Neural crest cell (in vitro differentiated cells): ENCODE measurements at regions not wholly inside any gene's neighbourhood (a gene's known extent, or its start where the extent isn't known, plus 50 kb on each side); places are given as distances from the start of the nearest gene placed in this dataset.

ENCODE experiments used
- DNase-seq: peaks from one replicate; pipeline ENCODE4 v3.0.0; 2021; ENCODE audit warnings: low read depth, mixed read lengths, low spot score
- H3K27ac Mint-ChIP-seq: one replicate; pipeline ENCODE4 v1.8.0; 2021; ENCODE audit warnings: mild to moderate bottlenecking, mixed read lengths; ENCODE audit not compliant: unreplicated experiment
- H3K27me3 Mint-ChIP-seq: 2 replicates; pipeline ENCODE4 v1.8.0; 2021; ENCODE audit warnings: low read depth, mild to moderate bottlenecking, mixed read lengths
- H3K36me3 Mint-ChIP-seq: 2 replicates; pipeline ENCODE4 v1.8.0; 2021; ENCODE audit warnings: low read depth, mild to moderate bottlenecking, mixed read lengths
- H3K4me1 Mint-ChIP-seq: 2 replicates; pipeline ENCODE4 v1.8.0; 2021; ENCODE audit warnings: mixed read lengths
- H3K4me3 Mint-ChIP-seq: one replicate; pipeline ENCODE4 v1.8.0; 2021; ENCODE audit warnings: mild to moderate bottlenecking, mixed read lengths
- H3K9me3 Mint-ChIP-seq: 2 replicates; pipeline ENCODE4 v1.8.0; 2021; ENCODE audit warnings: mixed read lengths
- CTCF ChIP-seq: fragments of 200-600 bp; sonication (generic); conservative IDR thresholded peaks from 2 replicates; pipeline ENCODE4 v1.5.0; 2021; ENCODE audit warnings: antibody characterized with exemption, mild to moderate bottlenecking

DNA sequence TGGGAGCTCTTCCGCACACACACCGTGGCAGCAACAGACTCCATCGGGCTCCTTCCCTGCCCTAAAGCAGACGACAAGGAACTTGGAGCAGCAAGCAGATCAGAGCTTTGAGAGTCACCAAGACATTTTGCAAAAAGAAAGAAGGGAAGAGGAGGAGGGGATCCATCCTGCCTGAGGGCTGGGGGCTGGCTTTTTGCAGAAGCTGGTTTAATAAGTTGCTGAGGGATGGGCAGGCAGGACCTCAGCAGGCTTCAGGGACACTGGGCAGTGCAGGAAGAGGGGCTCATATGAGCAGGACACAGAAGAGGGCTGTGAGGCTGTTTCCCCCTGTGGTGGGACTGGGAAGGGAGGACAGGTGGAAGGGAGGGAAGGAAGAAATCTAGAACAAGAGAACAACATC lies 133.4 kb upstream of the GSC start:
- no peaks in the 10 kb centered on the region for H3K9me3 Mint-ChIP-seq
- H3K27me3 Mint-ChIP-seq, result no peaks in the 10 kb centered on the region
- no peak for TF ChIP-seq CTCF
- no peaks in the 10 kb centered on the region for H3K4me1 Mint-ChIP-seq
- no peak overlapping the region for H3K4me3 Mint-ChIP-seq
- DNase-seq, result no peak
- peak overlapping the region; percentile 57 for H3K27ac Mint-ChIP-seq
- H3K36me3 Mint-ChIP-seq, result no peaks in the 10 kb centered on the region

GRCh38 chr14:94897561-94897960 lies 127.6 kb upstream of the GSC start:
- no peak for DNase-seq
- H3K27ac Mint-ChIP-seq, result no peak overlapping the region
- H3K4me1 Mint-ChIP-seq, result no peaks in the 10 kb centered on the region
- H3K27me3 Mint-ChIP-seq, result peaks cover 5% of the 10 kb centered on the region
- no peak for TF ChIP-seq CTCF
- H3K4me3 Mint-ChIP-seq, result no peak overlapping the region
- no peaks in the 10 kb centered on the region for H3K36me3 Mint-ChIP-seq
- H3K9me3 Mint-ChIP-seq, result no peaks in the 10 kb centered on the region

DNA sequence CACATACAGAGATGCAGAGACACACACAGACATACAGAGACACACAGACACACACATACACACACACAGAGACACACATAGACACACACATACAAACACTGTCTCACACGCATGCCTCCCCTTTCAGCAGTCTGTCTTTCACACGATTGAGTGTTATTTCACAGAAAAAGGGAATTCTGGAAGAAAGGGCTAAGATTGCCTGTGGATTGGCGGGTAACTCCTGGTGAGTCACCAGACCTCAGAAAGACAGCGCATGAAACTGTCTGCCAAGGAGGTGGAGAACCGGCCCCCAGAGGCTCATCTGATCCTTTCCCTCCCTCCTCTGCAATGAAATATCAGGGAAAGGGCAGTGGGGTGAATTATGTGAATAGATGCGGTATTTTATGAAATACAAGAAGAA lies 127.2 kb upstream of the GSC start:
- H3K9me3 Mint-ChIP-seq, result no peaks in the 10 kb centered on the region
- H3K4me1 Mint-ChIP-seq, result no peaks in the 10 kb centered on the region
- H3K36me3 Mint-ChIP-seq, result no peaks in the 10 kb centered on the region
- peaks cover 5% of the 10 kb centered on the region for H3K27me3 Mint-ChIP-seq
- no peak overlapping the region for H3K4me3 Mint-ChIP-seq
- TF ChIP-seq CTCF, result no peak
- H3K27ac Mint-ChIP-seq, result no peak overlapping the region
- no peak for DNase-seq

DNA sequence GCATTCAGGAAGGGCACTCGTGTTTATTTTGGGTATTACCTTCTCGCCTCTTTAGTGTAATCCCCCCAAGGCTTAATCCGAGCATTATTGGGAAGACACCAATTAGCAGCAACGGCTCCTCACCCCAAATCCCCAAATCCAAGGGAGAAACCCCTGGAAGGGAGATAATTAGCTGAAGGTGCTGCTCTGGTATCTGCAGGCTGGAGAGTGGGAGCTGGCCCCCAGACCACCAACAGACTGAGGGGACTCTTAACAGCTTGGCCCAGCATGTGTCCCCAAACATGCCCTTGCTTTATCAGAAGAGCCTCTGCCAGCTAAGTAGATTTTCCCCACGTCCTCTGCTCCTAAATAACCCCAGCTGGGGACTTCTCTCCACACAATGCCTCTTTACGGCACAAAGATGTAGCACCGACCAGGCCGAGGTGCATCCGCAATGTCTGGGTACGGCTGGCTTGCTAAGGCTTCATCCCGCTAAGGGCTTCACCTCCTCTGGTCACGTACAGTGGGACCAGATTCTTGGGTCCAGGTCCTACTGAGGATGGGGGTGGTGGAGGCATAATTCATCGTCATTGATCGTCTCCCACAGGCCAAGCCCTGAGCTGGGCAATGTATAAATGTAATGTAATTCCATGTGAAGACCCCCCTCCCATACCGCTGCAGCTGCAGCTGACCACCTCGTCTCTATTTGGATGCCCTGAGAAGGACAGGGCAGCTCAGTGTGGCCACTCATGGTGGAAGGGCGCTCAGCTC lies 123.7 kb upstream of the GSC start:
- no peak for DNase-seq
- peaks cover 5% of the 10 kb centered on the region for H3K27me3 Mint-ChIP-seq
- no peaks in the 10 kb centered on the region for H3K9me3 Mint-ChIP-seq
- no peak for TF ChIP-seq CTCF
- H3K4me3 Mint-ChIP-seq, result no peak overlapping the region
- H3K36me3 Mint-ChIP-seq, result no peaks in the 10 kb centered on the region
- H3K4me1 Mint-ChIP-seq, result no peaks in the 10 kb centered on the region
- no peak overlapping the region for H3K27ac Mint-ChIP-seq

DNA sequence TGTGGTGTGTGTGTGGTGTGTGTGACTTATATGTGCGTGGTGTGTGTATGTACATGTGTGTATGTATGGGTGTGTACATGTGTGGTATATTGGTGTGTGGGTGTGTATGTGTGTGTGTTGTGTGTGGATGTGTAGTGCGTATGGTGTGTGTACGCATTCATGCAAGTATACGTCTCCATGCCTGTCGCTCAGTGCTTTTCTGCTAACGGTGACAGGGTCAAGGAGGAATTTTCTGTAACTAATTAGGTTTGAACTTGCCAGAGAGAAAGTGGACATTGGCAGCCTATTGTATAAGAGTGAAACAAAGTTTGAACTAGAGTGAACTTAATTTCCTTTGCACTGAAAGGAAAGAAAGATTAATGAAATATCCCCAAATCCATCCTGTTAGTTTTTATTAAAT lies 120.9 kb upstream of the GSC start:
- Mint-ChIP-seq H3K4me3 (no peak overlapping the region), H3K9me3 (no peaks in the 10 kb centered on the region), H3K27ac (no peak overlapping the region), H3K36me3 (no peaks in the 10 kb centered on the region), H3K27me3 (no peaks in the 10 kb centered on the region), H3K4me1 (no peaks in the 10 kb centered on the region)
- no peak for DNase-seq
- no peak for TF ChIP-seq CTCF
